ENCODE measurements at regions not wholly inside any gene's neighbourhood (a gene's known extent, or its start where the extent isn't known, plus 50 kb on each side); places are given as distances from the start of the nearest gene placed in this dataset.

- Mint-ChIP-seq H3K27me3 (ENCODE audit: low read depth) (peaks cover 37% of the 10 kb centered on the region), H3K9me3 (no peaks in the 10 kb centered on the region), H3K27ac (no peak overlapping the region), H3K36me3 (ENCODE audit: low read depth) (no peaks in the 10 kb centered on the region), H3K4me3 (no peak overlapping the region), H3K4me1 (ENCODE audit: low read depth) (peaks cover 13% of the 10 kb centered on the region)
- intact Hi-C loops (cut with micrococcal nuclease) = no loop called here
- no peak for DNase-seq
- CTCF ChIA-PET = no interaction called here
These were observed 230.0 kb upstream of the CTNNB1 start for GRCh38 chr3:40969341-40969740.

GRCh38 chr3:40969756-40970466, 229.4 kb upstream of the CTNNB1 start:
- peaks cover 31% of the 10 kb centered on the region for H3K27me3 Mint-ChIP-seq (ENCODE audit: low read depth)
- DNase-seq = no peak
- CTCF ChIA-PET = no interaction called here
- intact Hi-C loops (cut with micrococcal nuclease) = loop anchor here (2.0 to 10.0 kb wide), 4 partner anchors 385 to 1045 kb away; no protein-coding TSS in a partner anchor
- peaks cover 13% of the 10 kb centered on the region for H3K4me1 Mint-ChIP-seq (ENCODE audit: low read depth)
- no peak overlapping the region for H3K27ac Mint-ChIP-seq
- H3K4me3 Mint-ChIP-seq = no peak overlapping the region
- H3K36me3 Mint-ChIP-seq (ENCODE audit: low read depth) = no peaks in the 10 kb centered on the region
- no peaks in the 10 kb centered on the region for H3K9me3 Mint-ChIP-seq

- H3K27me3 Mint-ChIP-seq (ENCODE audit: low read depth) = peaks cover 26% of the 10 kb centered on the region
- DNase-seq = peak; percentile 48
- peaks cover 13% of the 10 kb centered on the region for H3K4me1 Mint-ChIP-seq (ENCODE audit: low read depth)
- CTCF ChIA-PET = interaction anchor here (0.6 kb wide), 1 partner anchor 1199 kb away, joined by 6 read pairs; no protein-coding TSS in a partner anchor
- intact Hi-C loops (cut with micrococcal nuclease) = loop anchor here (1.0 to 10.0 kb wide), 6 partner anchors 9 to 1043 kb away; no protein-coding TSS in a partner anchor
- H3K9me3 Mint-ChIP-seq = no peaks in the 10 kb centered on the region
- no peaks in the 10 kb centered on the region for H3K36me3 Mint-ChIP-seq (ENCODE audit: low read depth)
- H3K4me3 Mint-ChIP-seq = no peak overlapping the region
- peak overlapping the region; percentile 10 for H3K27ac Mint-ChIP-seq
These were observed 227.8 kb upstream of the CTNNB1 start for GRCh38 chr3:40971191-40972168.

GRCh38 chr3:40972350-40972749, 227.0 kb upstream of the CTNNB1 start:
- Mint-ChIP-seq H3K4me3 (no peak overlapping the region), H3K9me3 (no peaks in the 10 kb centered on the region), H3K27me3 (ENCODE audit: low read depth) (peaks cover 28% of the 10 kb centered on the region), H3K4me1 (ENCODE audit: low read depth) (peaks cover 13% of the 10 kb centered on the region), H3K27ac (no peak overlapping the region), H3K36me3 (ENCODE audit: low read depth) (no peaks in the 10 kb centered on the region)
- intact Hi-C loops (cut with micrococcal nuclease) = loop anchor here (10.0 kb wide), 3 partner anchors 388 to 1042 kb away; no protein-coding TSS in a partner anchor
- CTCF ChIA-PET = no interaction called here
- no peak for DNase-seq

- Mint-ChIP-seq H3K4me1 (ENCODE audit: low read depth) (peaks cover 13% of the 10 kb centered on the region), H3K27ac (no peak overlapping the region), H3K9me3 (no peaks in the 10 kb centered on the region), H3K36me3 (ENCODE audit: low read depth) (no peaks in the 10 kb centered on the region), H3K4me3 (no peak overlapping the region), H3K27me3 (ENCODE audit: low read depth) (peaks cover 30% of the 10 kb centered on the region)
- CTCF ChIA-PET = no interaction called here
- intact Hi-C loops (cut with micrococcal nuclease) = loop anchor here (10.0 kb wide), 3 partner anchors 388 to 1042 kb away; no protein-coding TSS in a partner anchor
- no peak for DNase-seq
These were observed 226.2 kb upstream of the CTNNB1 start for GRCh38 chr3:40973141-40973540.

- Mint-ChIP-seq H3K9me3 (no peaks in the 10 kb centered on the region), H3K27ac (no peak overlapping the region), H3K36me3 (ENCODE audit: low read depth) (no peaks in the 10 kb centered on the region), H3K4me1 (ENCODE audit: low read depth) (peaks cover 23% of the 10 kb centered on the region), H3K4me3 (no peak overlapping the region), H3K27me3 (ENCODE audit: low read depth) (peaks cover 37% of the 10 kb centered on the region)
- intact Hi-C loops (cut with micrococcal nuclease) = loop anchor here (10.0 kb wide), 3 partner anchors 391 to 1039 kb away; no protein-coding TSS in a partner anchor
- DNase-seq = no peak
- CTCF ChIA-PET = no interaction called here
These were observed 223.6 kb upstream of the CTNNB1 start for GRCh38 chr3:40975711-40976121.

- CTCF ChIA-PET = no interaction called here
- Mint-ChIP-seq H3K27ac (no peak overlapping the region), H3K9me3 (no peaks in the 10 kb centered on the region), H3K4me3 (no peak overlapping the region), H3K4me1 (ENCODE audit: low read depth) (peaks cover 23% of the 10 kb centered on the region), H3K36me3 (ENCODE audit: low read depth) (no peaks in the 10 kb centered on the region), H3K27me3 (ENCODE audit: low read depth) (peaks cover 33% of the 10 kb centered on the region)
- no peak for DNase-seq
- intact Hi-C loops (cut with micrococcal nuclease) = loop anchor here (10.0 kb wide), 3 partner anchors 391 to 1039 kb away; no protein-coding TSS in a partner anchor
These were observed 223.1 kb upstream of the CTNNB1 start for GRCh38 chr3:40976241-40976640.

GRCh38 chr3:40978442-40978841, 220.9 kb upstream of the CTNNB1 start:
- no peak for DNase-seq
- intact Hi-C loops (cut with micrococcal nuclease) = loop anchor here (10.0 kb wide), 3 partner anchors 394 to 1036 kb away; no protein-coding TSS in a partner anchor
- peaks cover 43% of the 10 kb centered on the region for H3K27me3 Mint-ChIP-seq (ENCODE audit: low read depth)
- no peak overlapping the region for H3K4me3 Mint-ChIP-seq
- no peaks in the 10 kb centered on the region for H3K36me3 Mint-ChIP-seq (ENCODE audit: low read depth)
- H3K9me3 Mint-ChIP-seq = no peaks in the 10 kb centered on the region
- no peak overlapping the region for H3K27ac Mint-ChIP-seq
- H3K4me1 Mint-ChIP-seq (ENCODE audit: low read depth) = peaks cover 14% of the 10 kb centered on the region
- CTCF ChIA-PET = no interaction called here

- CTCF ChIA-PET = interaction anchor here (0.6 kb wide), 1 partner anchor 902 kb away, joined by 3 read pairs; no protein-coding TSS in a partner anchor
- peaks cover 46% of the 10 kb centered on the region for H3K27me3 Mint-ChIP-seq (ENCODE audit: low read depth)
- no peak overlapping the region for H3K27ac Mint-ChIP-seq
- no peak overlapping the region for H3K4me3 Mint-ChIP-seq
- H3K36me3 Mint-ChIP-seq (ENCODE audit: low read depth) = no peaks in the 10 kb centered on the region
- peaks cover 14% of the 10 kb centered on the region for H3K4me1 Mint-ChIP-seq (ENCODE audit: low read depth)
- DNase-seq = no peak
- intact Hi-C loops (cut with micrococcal nuclease) = loop anchor here (1.0 to 10.0 kb wide), 7 partner anchors 9 to 1115 kb away; partner anchors contain the start of genes CTNNB1 and TRAK1
- no peaks in the 10 kb centered on the region for H3K9me3 Mint-ChIP-seq
These were observed 219.3 kb upstream of the CTNNB1 start for GRCh38 chr3:40979962-40980361.

- H3K4me1 Mint-ChIP-seq (ENCODE audit: low read depth) = peaks cover 14% of the 10 kb centered on the region
- no peak overlapping the region for H3K27ac Mint-ChIP-seq
- H3K4me3 Mint-ChIP-seq = no peak overlapping the region
- CTCF ChIA-PET = interaction anchor here (0.6 kb wide), 1 partner anchor 902 kb away, joined by 3 read pairs; no protein-coding TSS in a partner anchor
- intact Hi-C loops (cut with micrococcal nuclease) = loop anchor here (1.0 to 10.0 kb wide), 4 partner anchors 9 to 1114 kb away; partner anchors contain the start of genes CTNNB1 and TRAK1
- H3K27me3 Mint-ChIP-seq (ENCODE audit: low read depth) = peaks cover 50% of the 10 kb centered on the region
- peak; percentile 69 for DNase-seq
- H3K36me3 Mint-ChIP-seq (ENCODE audit: low read depth) = no peaks in the 10 kb centered on the region
- H3K9me3 Mint-ChIP-seq = no peaks in the 10 kb centered on the region
These were observed 218.8 kb upstream of the CTNNB1 start for GRCh38 chr3:40980467-40980866.

- H3K4me1 Mint-ChIP-seq (ENCODE audit: low read depth) = peaks cover 8% of the 10 kb centered on the region
- no peaks in the 10 kb centered on the region for H3K9me3 Mint-ChIP-seq
- no peak overlapping the region for H3K4me3 Mint-ChIP-seq
- intact Hi-C loops (cut with micrococcal nuclease) = loop anchor here (10.0 kb wide), 1 partner anchor 1110 kb away; the partner anchor contains the start of gene TRAK1
- no peaks in the 10 kb centered on the region for H3K36me3 Mint-ChIP-seq (ENCODE audit: low read depth)
- DNase-seq = no peak
- peaks cover 37% of the 10 kb centered on the region for H3K27me3 Mint-ChIP-seq (ENCODE audit: low read depth)
- H3K27ac Mint-ChIP-seq = no peak overlapping the region
- CTCF ChIA-PET = interaction anchor here (1.1 kb wide), 1 partner anchor 16 kb away, joined by 3 read pairs; no protein-coding TSS in a partner anchor
These were observed 214.1 kb upstream of the CTNNB1 start for GRCh38 chr3:40985195-40985594.

GRCh38 chr3:40988468-40988867, 210.8 kb upstream of the CTNNB1 start:
- intact Hi-C loops (cut with micrococcal nuclease) = loop anchor here (10.0 kb wide), 1 partner anchor 1106 kb away; the partner anchor contains the start of gene TRAK1
- no peak for DNase-seq
- peaks cover 26% of the 10 kb centered on the region for H3K27me3 Mint-ChIP-seq (ENCODE audit: low read depth)
- H3K36me3 Mint-ChIP-seq (ENCODE audit: low read depth) = no peaks in the 10 kb centered on the region
- no peak overlapping the region for H3K27ac Mint-ChIP-seq
- H3K4me3 Mint-ChIP-seq = no peak overlapping the region
- H3K4me1 Mint-ChIP-seq (ENCODE audit: low read depth) = no peaks in the 10 kb centered on the region
- no peaks in the 10 kb centered on the region for H3K9me3 Mint-ChIP-seq
- CTCF ChIA-PET = no interaction called here

Measured in activated naive CD4-positive, alpha-beta T cell treated with anti-CD3 and anti-CD28 coated beads for 36 hours (primary cell).